HG03103 (cell line): ENCODE measurements at regions not wholly inside any gene's neighbourhood (a gene's known extent, or its start where the extent isn't known, plus 50 kb on each side); places are given as distances from the start of the nearest gene placed in this dataset.

Experiments used
- ATAC-seq: cut with Tn5 transposase; IDR thresholded peaks from one replicate; pipeline ENCODE4 v1.9.1; 2021; ENCODE audit warnings: low read depth; ENCODE audit not compliant: unreplicated experiment

- ATAC-seq, result no peak
These were observed 381.2 kb upstream of the MC4R start for GRCh38 chr18:60753753-60754152.

GRCh38 chr18:60754413-60755009 is 381.9 kb upstream of the MC4R start:
- no peak for ATAC-seq

GRCh38 chr18:60755134-60755533 is 382.6 kb upstream of the MC4R start:
- ATAC-seq, result no peak

GRCh38 chr18:60775978-60776377 is 403.4 kb upstream of the MC4R start:
- no peak for ATAC-seq

GRCh38 chr18:60784161-60784560 is 411.6 kb upstream of the MC4R start:
- no peak for ATAC-seq

- no peak for ATAC-seq
These were observed 422.2 kb upstream of the MC4R start for GRCh38 chr18:60794802-60795201.

- no peak for ATAC-seq
These were observed 431.8 kb upstream of the MC4R start for GRCh38 chr18:60804415-60804814.

GRCh38 chr18:60809937-60810336 is 437.4 kb upstream of the MC4R start:
- no peak for ATAC-seq

GRCh38 chr18:60812921-60813320 is 440.3 kb upstream of the MC4R start:
- ATAC-seq, result no peak

- no peak for ATAC-seq
These were observed 453.8 kb upstream of the MC4R start for GRCh38 chr18:60826346-60826745.

- no peak for ATAC-seq
These were observed 459.4 kb upstream of the MC4R start for GRCh38 chr18:60831971-60832370.

- no peak for ATAC-seq
These were observed 466.1 kb upstream of the MC4R start for GRCh38 chr18:60838677-60839076.

- ATAC-seq, result no peak
These were observed 473.8 kb upstream of the MC4R start for GRCh38 chr18:60846396-60846795.

- ATAC-seq, result no peak
These were observed 474.9 kb upstream of the MC4R start for GRCh38 chr18:60847517-60847916.

GRCh38 chr18:60861575-60861974 is 471.7 kb upstream of the CDH20 start:
- ATAC-seq, result no peak

GRCh38 chr18:60862988-60863387 is 470.2 kb upstream of the CDH20 start:
- no peak for ATAC-seq

- ATAC-seq, result no peak
These were observed 467.4 kb upstream of the CDH20 start for GRCh38 chr18:60865801-60866200.

GRCh38 chr18:60870261-60871153 is 462.7 kb upstream of the CDH20 start:
- no peak for ATAC-seq

- ATAC-seq, result no peak
These were observed 460.8 kb upstream of the CDH20 start for GRCh38 chr18:60872434-60872833.

GRCh38 chr18:60873708-60874107 is 459.5 kb upstream of the CDH20 start:
- no peak for ATAC-seq

- ATAC-seq, result no peak
These were observed 457.2 kb upstream of the CDH20 start for GRCh38 chr18:60875957-60876507.

- ATAC-seq, result no peak
These were observed 453.0 kb upstream of the CDH20 start for GRCh38 chr18:60880184-60880583.
